Tibial nerve (tissue), 4 donors: ENCODE measurements at regions not wholly inside any gene's neighbourhood (a gene's known extent, or its start where the extent isn't known, plus 50 kb on each side); places are given as distances from the start of the nearest gene placed in this dataset.

ENCODE experiments used
- CTCF ChIP-seq, 5 experiments: fragments of 200-600 bp in 3 of 5; fragments of 450-650 bp in 2 of 5; sonication (generic) in 3 of 5; IDR thresholded peaks; one replicate each; pipeline ENCODE4 v1.5.1; 2016 to 2019; ENCODE audit warnings: antibody characterized with exemption in 5 of 5, mild to moderate bottlenecking in 3 of 5, moderate library complexity in 2 of 5
- EP300 ChIP-seq, 2 donors: sonication (generic); formaldehyde crosslinking; IDR thresholded peaks; one replicate each; pipeline ENCODE4 v1.6.1; 2017; ENCODE audit warnings: antibody characterized with exemption in 2 of 2, mild to moderate bottlenecking in 1 of 2

- TF ChIP-seq CTCF (IDR thresholded peaks at IDR 0.05), result no peak
- TF ChIP-seq EP300 (IDR thresholded peaks at IDR 0.05), result no peak
Observed at GRCh38 chr12:58433959-58434358, 486.3 kb downstream of the LRIG3 start.
